ENCODE measurements at regions not wholly inside any gene's neighbourhood (a gene's known extent, or its start where the extent isn't known, plus 50 kb on each side); places are given as distances from the start of the nearest gene placed in this dataset.

GRCh38 chr3:157578181-157578580, 75.0 kb upstream of the VEPH1 start:
- TF ChIP-seq CTCF (conservative IDR thresholded peaks at IDR 0.05; ENCODE audit: low read depth, low read length): no peak
- H3K4me3 ChIP-seq (ENCODE audit: low read depth, low read length): no peak overlapping the region
- no peak for DNase-seq (ENCODE audit: low read depth)

- H3K4me3 ChIP-seq (ENCODE audit: low read depth, low read length): no peak overlapping the region
- DNase-seq (ENCODE audit: low read depth): peak; percentile 16
- no peak for TF ChIP-seq CTCF (conservative IDR thresholded peaks at IDR 0.05; ENCODE audit: low read depth, low read length)
Measured at GRCh38 chr3:157574531-157574930, 71.3 kb upstream of the VEPH1 start.

GRCh38 chr3:157573780-157574378, 70.7 kb upstream of the VEPH1 start:
- peak; percentile 55 for DNase-seq (ENCODE audit: low read depth)
- H3K4me3 ChIP-seq (ENCODE audit: low read depth, low read length): no peak overlapping the region
- TF ChIP-seq CTCF (conservative IDR thresholded peaks at IDR 0.05; ENCODE audit: low read depth, low read length): no peak

- no peak overlapping the region for H3K4me3 ChIP-seq (ENCODE audit: low read depth, low read length)
- no peak for TF ChIP-seq CTCF (conservative IDR thresholded peaks at IDR 0.05; ENCODE audit: low read depth, low read length)
- DNase-seq (ENCODE audit: low read depth): no peak
Measured at GRCh38 chr3:157573281-157573680, 70.1 kb upstream of the VEPH1 start.

GRCh38 chr3:157572559-157573270, 69.5 kb upstream of the VEPH1 start:
- DNase-seq (ENCODE audit: low read depth): no peak
- TF ChIP-seq CTCF (conservative IDR thresholded peaks at IDR 0.05; ENCODE audit: low read depth, low read length): peak; percentile 64
- H3K4me3 ChIP-seq (ENCODE audit: low read depth, low read length): no peak overlapping the region

GRCh38 chr3:157566596-157566995, 63.4 kb upstream of the VEPH1 start:
- no peak overlapping the region for H3K4me3 ChIP-seq (ENCODE audit: low read depth, low read length)
- DNase-seq (ENCODE audit: low read depth): no peak
- no peak for TF ChIP-seq CTCF (conservative IDR thresholded peaks at IDR 0.05; ENCODE audit: low read depth, low read length)

- TF ChIP-seq CTCF (conservative IDR thresholded peaks at IDR 0.05; ENCODE audit: low read depth, low read length): no peak
- no peak for DNase-seq (ENCODE audit: low read depth)
- no peak overlapping the region for H3K4me3 ChIP-seq (ENCODE audit: low read depth, low read length)
Measured at GRCh38 chr3:157559401-157559800, 56.2 kb upstream of the VEPH1 start.
